MM.1S (cell line): ENCODE measurements at regions not wholly inside any gene's neighbourhood (a gene's known extent, or its start where the extent isn't known, plus 50 kb on each side); places are given as distances from the start of the nearest gene placed in this dataset.

Experiments used
- DNase-seq: peaks from one replicate; pipeline ENCODE4 v3.0.0-alpha.2; 2015
- H2AFZ ChIP-seq: fragments of 300-600 bp; sonication (generic); 2 replicates; pipeline ENCODE4 v1.6.0; 2016; ENCODE audit warnings: antibody characterized with exemption, low read length
- H3F3A ChIP-seq: fragments of 300-600 bp; sonication (generic); 2 replicates; pipeline ENCODE4 v1.6.1; 2016; ENCODE audit warnings: mild to moderate bottlenecking, antibody characterized with exemption, low read length, moderate library complexity, mixed read lengths; ENCODE audit not compliant: insufficient read depth
- H3K27ac ChIP-seq: fragments of 300-600 bp; sonication (generic); 2 replicates; pipeline ENCODE4 v1.5.1; 2016; ENCODE audit warnings: mild to moderate bottlenecking, low read length
- H3K27me3 ChIP-seq: fragments of 300-600 bp; sonication (generic); replicated peaks from 2 replicates; pipeline ENCODE4 v1.6.0; 2016; ENCODE audit warnings: low read length; ENCODE audit not compliant: insufficient read depth
- H3K36me3 ChIP-seq: fragments of 300-600 bp; sonication (generic); replicated peaks from 2 replicates; pipeline ENCODE4 v1.6.1; 2016; ENCODE audit warnings: mild to moderate bottlenecking, low read length, mixed read lengths; ENCODE audit not compliant: insufficient read depth
- H3K4me1 ChIP-seq: fragments of 300-600 bp; sonication (generic); 2 replicates; pipeline ENCODE4 v1.6.1; 2016; ENCODE audit warnings: low read length, mixed read lengths
- H3K4me2 ChIP-seq: fragments of 300-600 bp; sonication (generic); 2 replicates; pipeline ENCODE4 v1.6.0; 2016; ENCODE audit warnings: low read depth, low read length
- H3K4me3 ChIP-seq: fragments of 300-600 bp; sonication (generic); 2 replicates; pipeline ENCODE4 v1.5.1; 2016; ENCODE audit warnings: low read length, mixed read lengths
- H3K79me2 ChIP-seq: fragments of 300-600 bp; sonication (generic); 2 replicates; pipeline ENCODE4 v1.6.1; 2016; ENCODE audit warnings: mixed run types, low read length, mixed read lengths
- H3K9ac ChIP-seq: fragments of 300-600 bp; sonication (generic); 2 replicates; pipeline ENCODE4 v1.6.1; 2016; ENCODE audit warnings: low read length, mixed read lengths
- H3K9me2 ChIP-seq: fragments of 300-600 bp; sonication (generic); replicated peaks from 2 replicates; pipeline ENCODE4 v1.6.1; 2016; ENCODE audit warnings: mild to moderate bottlenecking, low read length, mixed read lengths; ENCODE audit not compliant: insufficient read depth
- H3K9me3 ChIP-seq: fragments of 300-600 bp; sonication (generic); replicated peaks from 2 replicates; pipeline ENCODE4 v1.6.1; 2016; ENCODE audit warnings: mild to moderate bottlenecking, low read length, mixed read lengths; ENCODE audit not compliant: insufficient read depth
- H4K20me1 ChIP-seq: fragments of 300-600 bp; sonication (generic); 2 replicates; pipeline ENCODE4 v1.6.1; 2016; ENCODE audit warnings: mild to moderate bottlenecking, low read length, moderate library complexity, mixed read lengths; ENCODE audit not compliant: insufficient read depth
- EZH2 ChIP-seq: fragments of 300-600 bp; sonication (generic); optimal IDR thresholded peaks from 2 replicates; pipeline ENCODE3; 2017; ENCODE audit warnings: low read depth, mild to moderate bottlenecking, antibody characterized with exemption, low read length, mixed read lengths
- EZH2phosphoT487 ChIP-seq: fragments of 300-600 bp; sonication (generic); IDR thresholded peaks from 2 replicates; pipeline ENCODE4 v1.6.1; 2018; ENCODE audit warnings: antibody characterized with exemption, low read length
- TF ChIP-seq, protein P1 (sequence below): fragments of 300-600 bp; sonication (generic); IDR thresholded peaks from 2 replicates; pipeline ENCODE4 v1.5.1; 2016; ENCODE audit warnings: antibody characterized with exemption, low read length, mixed read lengths

GRCh38 chrX:39929379-39930025 lies 168.3 kb downstream of the BCOR start:
- Histone ChIP-seq H3K9me2 (no peaks in the 10 kb centered on the region), H3K9ac (no peak overlapping the region), H2AFZ (no peak overlapping the region), H4K20me1 (no peaks in the 10 kb centered on the region), H3K27me3 (no peaks in the 10 kb centered on the region), H3K4me2 (no peak overlapping the region), H3K79me2 (no peaks in the 10 kb centered on the region), H3K27ac (no peak overlapping the region), H3K4me1 (no peaks in the 10 kb centered on the region), H3K4me3 (no peak overlapping the region), H3K36me3 (no peaks in the 10 kb centered on the region), H3K9me3 (no peaks in the 10 kb centered on the region), H3F3A (no peaks in the 10 kb centered on the region)
- TF ChIP-seq, protein P1, sequence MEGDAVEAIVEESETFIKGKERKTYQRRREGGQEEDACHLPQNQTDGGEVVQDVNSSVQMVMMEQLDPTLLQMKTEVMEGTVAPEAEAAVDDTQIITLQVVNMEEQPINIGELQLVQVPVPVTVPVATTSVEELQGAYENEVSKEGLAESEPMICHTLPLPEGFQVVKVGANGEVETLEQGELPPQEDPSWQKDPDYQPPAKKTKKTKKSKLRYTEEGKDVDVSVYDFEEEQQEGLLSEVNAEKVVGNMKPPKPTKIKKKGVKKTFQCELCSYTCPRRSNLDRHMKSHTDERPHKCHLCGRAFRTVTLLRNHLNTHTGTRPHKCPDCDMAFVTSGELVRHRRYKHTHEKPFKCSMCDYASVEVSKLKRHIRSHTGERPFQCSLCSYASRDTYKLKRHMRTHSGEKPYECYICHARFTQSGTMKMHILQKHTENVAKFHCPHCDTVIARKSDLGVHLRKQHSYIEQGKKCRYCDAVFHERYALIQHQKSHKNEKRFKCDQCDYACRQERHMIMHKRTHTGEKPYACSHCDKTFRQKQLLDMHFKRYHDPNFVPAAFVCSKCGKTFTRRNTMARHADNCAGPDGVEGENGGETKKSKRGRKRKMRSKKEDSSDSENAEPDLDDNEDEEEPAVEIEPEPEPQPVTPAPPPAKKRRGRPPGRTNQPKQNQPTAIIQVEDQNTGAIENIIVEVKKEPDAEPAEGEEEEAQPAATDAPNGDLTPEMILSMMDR: no peak
- TF ChIP-seq EZH2 (no peak), EZH2phosphoT487 (no peak)
- no peak for DNase-seq

DNA sequence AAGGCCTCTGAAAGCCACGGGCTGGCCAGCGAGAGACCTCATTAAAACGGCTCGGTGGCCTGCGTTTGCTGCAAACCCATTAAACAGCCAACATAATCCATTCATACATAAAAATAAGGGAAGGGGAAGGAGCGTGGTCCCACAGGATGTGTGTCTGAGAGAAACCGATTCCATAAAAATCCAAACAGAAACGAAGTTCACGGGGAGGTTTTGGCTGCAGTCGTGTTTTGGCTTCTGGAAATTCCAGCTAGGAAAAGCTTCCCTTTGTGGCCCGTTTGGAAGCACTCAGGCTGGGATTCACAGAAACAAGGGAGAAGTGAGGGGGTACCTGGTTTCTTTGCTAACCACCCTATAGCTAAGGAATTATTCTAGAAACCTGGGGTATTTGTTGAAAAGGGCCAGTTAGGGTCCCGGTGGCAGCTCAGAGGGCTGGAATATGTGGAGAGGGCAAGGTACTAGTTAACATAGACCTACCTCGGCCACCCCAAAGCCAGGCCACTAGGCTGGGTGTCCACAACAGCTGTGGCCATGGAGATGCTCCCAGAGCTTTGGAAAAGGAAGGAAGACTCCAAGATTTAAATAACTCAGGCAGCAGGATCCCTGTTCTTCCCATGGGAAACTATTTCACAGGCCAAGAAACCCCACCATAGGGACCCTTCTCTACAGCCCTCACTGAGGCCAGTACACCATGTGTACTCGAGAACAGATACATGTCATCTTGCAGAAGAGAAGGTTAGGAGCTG lies 166.8 kb downstream of the BCOR start:
- H3K4me3 ChIP-seq: no peak overlapping the region
- H3F3A ChIP-seq: no peaks in the 10 kb centered on the region
- H4K20me1 ChIP-seq: no peaks in the 10 kb centered on the region
- no peaks in the 10 kb centered on the region for H3K27me3 ChIP-seq
- no peaks in the 10 kb centered on the region for H3K36me3 ChIP-seq
- H3K79me2 ChIP-seq: no peaks in the 10 kb centered on the region
- H3K9me3 ChIP-seq: no peaks in the 10 kb centered on the region
- 0 out of 2 replicates have a peak, but pooled peaks cover under 1% of the 10 kb centered on the region for H3K4me1 ChIP-seq
- no peak overlapping the region for H3K9ac ChIP-seq
- H3K4me2 ChIP-seq: no peak overlapping the region
- H3K9me2 ChIP-seq: no peaks in the 10 kb centered on the region
- TF ChIP-seq, protein P1: no peak
- TF ChIP-seq EZH2phosphoT487: no peak
- TF ChIP-seq EZH2: no peak
- no peak overlapping the region for H2AFZ ChIP-seq
- no peak for DNase-seq
- no peak overlapping the region for H3K27ac ChIP-seq

DNA sequence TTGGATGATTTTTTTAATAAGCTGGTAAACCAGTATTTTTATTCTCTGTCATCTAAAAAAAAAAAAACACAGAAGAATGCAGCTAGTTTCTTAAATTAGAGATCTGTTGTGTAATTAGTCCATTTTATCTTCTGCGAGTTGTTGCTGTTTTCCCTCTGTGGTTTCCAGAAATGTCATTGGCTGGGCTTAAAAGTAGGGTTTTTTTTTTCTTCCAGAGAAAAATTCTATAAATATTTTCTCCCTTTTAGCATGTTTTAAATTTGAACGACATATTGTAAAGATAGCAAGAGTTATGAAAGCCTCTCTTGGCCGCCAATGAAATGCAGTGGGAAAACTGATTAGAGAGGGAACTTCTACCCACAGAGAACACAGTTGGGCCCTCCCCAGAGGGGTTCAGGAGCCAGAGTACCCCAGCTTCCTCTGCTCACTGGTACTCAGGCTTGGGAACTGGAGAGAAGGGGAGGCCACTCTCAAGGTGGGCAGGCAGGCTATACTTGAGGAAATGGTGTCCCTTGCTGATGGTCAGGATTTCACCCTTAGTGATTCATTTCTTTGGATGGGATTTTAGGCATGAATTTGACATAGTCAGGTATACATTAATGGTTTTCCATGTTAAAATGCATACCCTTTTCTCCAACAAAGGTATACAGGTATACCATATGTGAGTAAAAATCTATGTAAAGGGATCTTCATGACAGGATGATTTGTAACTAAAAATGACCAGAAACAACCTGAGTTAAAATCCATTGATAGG lies 166.1 kb downstream of the BCOR start:
- no peaks in the 10 kb centered on the region for H3K9me3 ChIP-seq
- TF ChIP-seq, protein P1: no peak

More for the DNA sequence above, 166.1 kb downstream of the BCOR start:
- peaks cover 2% of the 10 kb centered on the region; the same call in 1 of the 2 replicates for H3F3A ChIP-seq
- H3K27me3 ChIP-seq: no peaks in the 10 kb centered on the region
- H3K4me2 ChIP-seq: no peak overlapping the region
- no peaks in the 10 kb centered on the region for H3K9me2 ChIP-seq
- 0 out of 2 replicates have a peak, but pooled peaks cover 8% of the 10 kb centered on the region for H3K4me1 ChIP-seq
- no peak overlapping the region for H3K27ac ChIP-seq
- no peak overlapping the region for H3K4me3 ChIP-seq
- no peaks in the 10 kb centered on the region for H4K20me1 ChIP-seq
- H3K36me3 ChIP-seq: no peaks in the 10 kb centered on the region
- no peak overlapping the region for H2AFZ ChIP-seq
- H3K79me2 ChIP-seq: no peaks in the 10 kb centered on the region
- no peak for DNase-seq
- no peak overlapping the region for H3K9ac ChIP-seq
